ENCODE measurements at regions not wholly inside any gene's neighbourhood (a gene's known extent, or its start where the extent isn't known, plus 50 kb on each side); places are given as distances from the start of the nearest gene placed in this dataset.
"Not testable (repeated sequence)": the region's sequence is repeated elsewhere in the genome, so short reads cannot be mapped to it uniquely, and the experiment has no call there.

DNA sequence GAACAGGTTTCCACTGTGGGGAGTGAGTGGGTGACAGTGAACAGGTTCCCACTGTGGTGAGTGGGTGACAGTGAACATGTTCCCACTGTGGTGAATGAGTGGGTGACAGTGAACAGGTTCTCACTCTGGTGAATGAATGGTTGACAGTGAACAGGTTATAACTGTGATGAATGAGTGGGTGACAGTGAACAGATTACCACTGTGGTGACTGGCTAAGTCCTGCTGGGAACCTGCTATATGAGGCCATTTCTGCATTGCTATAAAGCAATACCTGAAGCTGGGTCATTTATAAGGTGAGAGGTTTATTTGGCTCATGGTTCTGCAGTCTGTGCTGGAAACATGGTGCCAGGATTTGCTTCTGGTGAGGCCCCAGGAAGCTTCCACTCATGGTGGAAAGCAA, 637.1 kb downstream of the UQCRFS1 start:
- no peak overlapping the region for H3K4me3 ChIP-seq (replicated peaks; ENCODE audit: low read depth, low read length)
- TF ChIP-seq, protein P1, sequence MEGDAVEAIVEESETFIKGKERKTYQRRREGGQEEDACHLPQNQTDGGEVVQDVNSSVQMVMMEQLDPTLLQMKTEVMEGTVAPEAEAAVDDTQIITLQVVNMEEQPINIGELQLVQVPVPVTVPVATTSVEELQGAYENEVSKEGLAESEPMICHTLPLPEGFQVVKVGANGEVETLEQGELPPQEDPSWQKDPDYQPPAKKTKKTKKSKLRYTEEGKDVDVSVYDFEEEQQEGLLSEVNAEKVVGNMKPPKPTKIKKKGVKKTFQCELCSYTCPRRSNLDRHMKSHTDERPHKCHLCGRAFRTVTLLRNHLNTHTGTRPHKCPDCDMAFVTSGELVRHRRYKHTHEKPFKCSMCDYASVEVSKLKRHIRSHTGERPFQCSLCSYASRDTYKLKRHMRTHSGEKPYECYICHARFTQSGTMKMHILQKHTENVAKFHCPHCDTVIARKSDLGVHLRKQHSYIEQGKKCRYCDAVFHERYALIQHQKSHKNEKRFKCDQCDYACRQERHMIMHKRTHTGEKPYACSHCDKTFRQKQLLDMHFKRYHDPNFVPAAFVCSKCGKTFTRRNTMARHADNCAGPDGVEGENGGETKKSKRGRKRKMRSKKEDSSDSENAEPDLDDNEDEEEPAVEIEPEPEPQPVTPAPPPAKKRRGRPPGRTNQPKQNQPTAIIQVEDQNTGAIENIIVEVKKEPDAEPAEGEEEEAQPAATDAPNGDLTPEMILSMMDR (IDR thresholded peaks at IDR 0.05; ENCODE audit: low read depth, low read length, missing control alignments) = no peak
- no peak for DNase-seq (ENCODE audit: extremely low read depth, low read depth)

DNA sequence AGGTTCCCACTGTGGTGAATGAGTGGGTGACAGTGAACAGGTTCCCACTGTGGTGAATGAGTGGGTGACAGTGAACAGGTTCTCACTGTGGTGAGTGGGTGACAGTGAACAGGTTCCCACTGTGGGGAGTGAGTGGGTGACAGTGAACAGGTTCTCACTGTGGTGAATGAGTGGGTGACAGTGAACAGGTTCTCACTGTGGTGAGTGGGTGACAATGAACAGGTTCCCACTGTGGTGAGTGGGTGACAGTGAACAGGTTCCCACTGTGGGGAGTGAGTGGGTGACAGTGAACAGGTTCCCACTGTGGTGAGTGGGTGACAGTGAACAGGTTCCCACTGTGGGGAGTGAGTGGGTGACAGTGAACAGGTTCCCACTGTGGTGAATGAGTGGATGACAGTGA, 637.6 kb downstream of the UQCRFS1 start:
- not testable (repeated sequence) for H3K4me3 ChIP-seq (replicated peaks; ENCODE audit: low read depth, low read length); DNase-seq (ENCODE audit: extremely low read depth, low read depth)

DNA sequence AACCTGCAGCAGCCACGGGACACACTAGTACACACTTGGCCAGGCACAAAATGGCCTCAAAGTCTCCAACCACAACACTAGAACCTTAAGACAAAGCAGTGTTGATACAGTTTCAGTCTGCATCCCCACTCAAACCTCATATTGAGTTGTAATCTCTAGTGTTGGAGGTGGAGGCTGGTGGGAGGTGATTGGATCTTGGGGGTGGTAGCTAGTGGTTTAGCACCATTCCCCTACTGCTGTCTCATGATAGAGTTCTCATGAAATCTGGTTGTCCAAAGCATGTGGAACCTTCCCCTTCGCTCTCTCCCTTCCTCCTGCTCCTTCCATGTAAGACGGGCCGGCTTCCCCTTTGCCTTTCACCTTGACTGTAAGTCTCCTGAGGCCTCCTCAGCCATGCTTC, 638.7 kb downstream of the UQCRFS1 start:
- DNase-seq (ENCODE audit: extremely low read depth, low read depth) = no peak
- no peak overlapping the region for H3K4me3 ChIP-seq (replicated peaks; ENCODE audit: low read depth, low read length)
- TF ChIP-seq, protein P1 (IDR thresholded peaks at IDR 0.05; ENCODE audit: low read depth, low read length, missing control alignments) = no peak

DNA sequence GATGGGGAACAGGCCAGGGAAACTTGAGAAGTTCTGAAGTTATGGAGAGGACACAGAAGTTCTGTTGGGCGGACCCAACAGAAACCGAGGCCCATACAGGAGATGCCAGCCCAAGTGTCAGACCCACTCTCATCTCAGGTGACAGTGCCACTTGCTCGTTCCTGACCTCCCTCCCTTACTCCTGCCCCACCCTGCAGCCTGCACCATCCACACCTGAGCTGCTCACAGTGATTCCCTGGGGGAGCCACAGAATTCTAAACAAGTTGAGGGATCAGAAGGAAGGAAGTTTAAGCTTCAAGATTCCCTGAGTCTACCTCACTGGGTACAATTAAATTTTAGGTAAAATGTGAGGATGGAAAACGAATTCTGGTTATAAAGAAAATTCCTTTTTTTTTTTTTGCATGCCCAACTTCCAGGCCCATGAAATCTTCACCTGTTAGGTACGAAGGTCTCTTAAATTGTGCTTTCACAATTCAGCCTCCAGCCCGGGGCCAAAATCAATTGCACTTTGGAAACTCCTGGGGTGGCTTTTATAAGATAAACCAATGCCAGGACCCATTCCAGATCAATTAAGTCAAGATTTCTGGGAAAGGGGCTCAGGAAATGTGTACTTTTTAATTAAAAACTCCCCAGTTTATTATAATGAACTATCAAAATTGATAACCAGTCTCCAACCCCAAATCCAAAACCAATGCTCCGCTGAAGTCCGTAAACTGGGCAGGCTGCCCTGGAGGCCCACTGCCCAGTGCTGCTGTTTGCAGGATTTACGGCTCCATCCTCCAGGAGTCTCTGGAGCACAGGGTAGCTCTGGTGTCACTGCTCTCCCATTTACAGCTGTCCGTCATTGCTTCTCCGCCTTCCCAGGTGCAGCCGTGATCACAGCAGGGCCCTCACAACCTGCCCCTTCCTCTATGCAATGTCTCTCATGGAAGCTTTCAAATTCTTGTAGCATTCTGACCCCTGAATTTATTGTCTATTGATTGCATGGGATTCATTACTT, 643.5 kb downstream of the UQCRFS1 start:
- no peak for DNase-seq (ENCODE audit: extremely low read depth, low read depth)
- TF ChIP-seq, protein P1 (IDR thresholded peaks at IDR 0.05; ENCODE audit: low read depth, low read length, missing control alignments) = no peak
- no peak overlapping the region for H3K4me3 ChIP-seq (replicated peaks; ENCODE audit: low read depth, low read length)

DNA sequence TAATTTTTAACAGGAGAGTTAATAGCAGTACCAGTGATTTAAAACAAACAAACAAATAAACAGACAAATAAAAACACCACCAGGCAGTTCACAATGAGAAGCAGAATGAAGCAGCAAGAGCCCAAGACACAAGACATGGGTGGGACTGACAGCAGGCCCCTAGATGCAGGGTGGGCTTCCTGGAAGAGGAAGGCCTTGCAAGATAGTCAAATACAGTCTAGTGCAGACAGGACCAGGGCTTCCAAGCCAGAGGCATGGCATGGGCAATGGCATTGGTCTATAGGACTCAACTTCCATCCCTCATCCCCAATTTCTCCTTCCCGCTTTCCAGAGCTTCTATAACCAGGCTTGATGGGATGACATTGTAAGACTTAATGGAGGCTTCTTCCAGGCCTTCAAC, 645.1 kb downstream of the UQCRFS1 start:
- no peak for DNase-seq (ENCODE audit: extremely low read depth, low read depth)
- TF ChIP-seq, protein P1 (IDR thresholded peaks at IDR 0.05; ENCODE audit: low read depth, low read length, missing control alignments) = no peak
- H3K4me3 ChIP-seq (replicated peaks; ENCODE audit: low read depth, low read length) = no peak overlapping the region

DNA sequence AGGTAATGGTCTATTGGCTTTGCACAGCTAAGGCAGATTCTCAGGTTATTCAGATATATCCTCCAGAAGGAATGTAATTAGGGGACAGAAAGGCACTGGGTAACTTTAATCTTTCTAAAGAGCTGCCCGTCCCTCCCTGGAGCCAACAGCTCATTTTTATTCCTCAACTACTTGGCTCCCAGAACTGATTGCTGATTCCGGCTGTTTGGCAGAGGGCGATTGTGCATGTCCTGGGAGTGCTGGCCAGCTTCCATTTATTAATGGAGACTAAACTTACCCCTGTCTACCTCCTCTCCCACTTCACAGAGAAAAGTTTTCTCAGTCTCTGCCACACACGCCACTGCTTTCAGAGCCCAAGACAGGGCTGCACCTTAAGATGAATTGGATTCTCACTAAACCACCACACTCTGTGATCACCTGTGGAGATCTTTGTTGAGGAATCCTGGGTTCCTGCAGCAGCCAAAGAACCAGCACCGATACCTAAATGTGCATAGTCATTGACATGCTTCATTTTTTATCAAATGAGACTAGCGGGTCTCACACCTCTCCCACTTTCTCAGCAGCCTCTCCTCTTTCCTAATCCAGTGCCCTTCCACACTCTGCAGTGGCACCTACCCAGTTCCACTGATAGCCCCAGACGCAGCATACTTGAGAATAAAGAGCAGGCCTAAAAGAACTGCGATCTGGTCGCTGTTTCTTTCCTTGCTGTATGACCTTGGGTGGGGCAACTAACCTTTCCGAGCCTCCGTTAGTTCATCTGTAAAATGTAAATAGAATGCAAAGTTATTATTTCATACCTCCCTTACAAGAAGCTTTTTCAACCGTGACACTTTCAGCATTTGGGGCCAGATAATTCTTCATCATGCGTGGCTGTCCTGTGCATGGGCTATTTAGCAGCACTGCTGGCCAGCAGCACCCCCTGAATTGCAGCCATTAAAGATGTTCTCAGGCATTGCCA, 648.7 kb downstream of the UQCRFS1 start:
- TF ChIP-seq, protein P1 (IDR thresholded peaks at IDR 0.05; ENCODE audit: low read depth, low read length, missing control alignments) = no peak
- no peak for DNase-seq (ENCODE audit: extremely low read depth, low read depth)
- H3K4me3 ChIP-seq (replicated peaks; ENCODE audit: low read depth, low read length) = no peak overlapping the region

DNA sequence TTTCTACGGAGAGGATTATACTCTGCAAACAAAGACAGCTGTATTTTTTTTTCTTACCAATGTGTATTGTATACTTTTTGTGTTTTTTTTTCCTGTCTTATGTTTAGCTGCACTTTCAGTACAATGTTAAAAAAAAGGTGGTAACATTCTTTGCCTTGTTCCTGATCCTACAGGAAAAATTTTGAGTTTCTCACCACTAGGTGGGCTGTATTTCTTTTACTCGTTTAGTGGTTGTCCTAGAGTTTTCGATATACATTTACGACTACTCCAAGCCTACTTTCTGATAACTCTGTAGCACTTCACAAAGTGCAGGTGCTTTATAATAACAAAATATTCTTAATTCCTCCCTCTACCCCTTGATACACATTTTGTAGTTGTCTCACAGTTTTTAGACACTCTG, 652.2 kb downstream of the UQCRFS1 start:
- no peak overlapping the region for H3K4me3 ChIP-seq (replicated peaks; ENCODE audit: low read depth, low read length)
- TF ChIP-seq, protein P1 (IDR thresholded peaks at IDR 0.05; ENCODE audit: low read depth, low read length, missing control alignments) = no peak
- no peak for DNase-seq (ENCODE audit: extremely low read depth, low read depth)
